ENCODE measurements at regions not wholly inside any gene's neighbourhood (a gene's known extent, or its start where the extent isn't known, plus 50 kb on each side); places are given as distances from the start of the nearest gene placed in this dataset.

GRCh38 chr1:65062339-65062738, 85.7 kb upstream of the AK4 start:
- no peak for TF ChIP-seq EZH2phosphoT487 (IDR thresholded peaks at IDR 0.05; ENCODE audit: borderline replicate concordance, low read depth, low read length)
- TF ChIP-seq CTCF (conservative IDR thresholded peaks at IDR 0.05; ENCODE audit: low read length): no peak
